Spleen (tissue), 11 donors: ENCODE measurements at regions not wholly inside any gene's neighbourhood (a gene's known extent, or its start where the extent isn't known, plus 50 kb on each side); places are given as distances from the start of the nearest gene placed in this dataset.
"Not testable (repeated sequence)": the region's sequence is repeated elsewhere in the genome, so short reads cannot be mapped to it uniquely, and the experiment has no call there.

ENCODE experiments used
- DNase-seq: peaks from one replicate; pipeline ENCODE4 v3.0.0-alpha.2; 2020
- H3K27ac ChIP-seq, 8 donors: fragments of 200-600 bp; sonication (generic) in 7 of 8; 1 replicate in 4 of 8; 2 replicates in 4 of 8; pipeline versions ENCODE4 v1.5.0 to v1.8.0; 2016 to 2021; ENCODE audit warnings: inconsistent platforms in 4 of 8, mild to moderate bottlenecking in 4 of 8, moderate library complexity in 1 of 8
- H3K27me3 ChIP-seq, 7 donors: fragments of 200-600 bp; sonication (generic) in 6 of 7; replicated peaks in 1 of 7; 1 replicate in 4 of 7; 2 replicates in 3 of 7; pipeline versions ENCODE4 v1.5.0 to v1.8.0; 2016 to 2021; ENCODE audit warnings: inconsistent platforms in 3 of 7, mild to moderate bottlenecking in 1 of 7
- H3K36me3 ChIP-seq, 6 donors: fragments of 200-600 bp; sonication (generic) in 5 of 6; 1 replicate in 4 of 6; 2 replicates in 2 of 6; pipeline versions ENCODE4 v1.5.0 to v1.8.0; 2016 to 2021; ENCODE audit warnings: inconsistent platforms in 2 of 6
- H3K4me1 ChIP-seq, 6 donors: fragments of 200-600 bp; sonication (generic) in 5 of 6; 1 replicate in 3 of 6; 2 replicates in 3 of 6; pipeline versions ENCODE4 v1.5.0 to v1.8.0; 2016 to 2021; ENCODE audit warnings: inconsistent platforms in 3 of 6
- H3K4me3 ChIP-seq, 8 donors: fragments of 200-600 bp; sonication (generic) in 7 of 8; 1 replicate in 4 of 8; 2 replicates in 4 of 8; pipeline versions ENCODE4 v1.5.0 to v1.8.0; 2016 to 2021; ENCODE audit warnings: inconsistent platforms in 4 of 8, mild to moderate bottlenecking in 4 of 8, moderate library complexity in 2 of 8
- H3K9me3 ChIP-seq, 8 donors: fragments of 200-600 bp; sonication (generic) in 7 of 8; 1 replicate in 4 of 8; 2 replicates in 4 of 8; pipeline versions ENCODE4 v1.5.0 to v1.8.0; 2016 to 2021; ENCODE audit warnings: inconsistent platforms in 4 of 8
- POLR2A ChIP-seq, 3 donors: fragments of 450-650 bp; IDR thresholded peaks; one replicate each; pipeline ENCODE4 v1.5.1; 2017; ENCODE audit warnings: antibody characterized with exemption in 3 of 3, mild to moderate bottlenecking in 1 of 3
- POLR2AphosphoS5 ChIP-seq, 3 donors: sonication (generic); formaldehyde crosslinking; IDR thresholded peaks; one replicate each; pipeline ENCODE4 v1.5.1; 2017; ENCODE audit warnings: antibody characterized with exemption in 3 of 3
- WGBS, 5 donors: extraction: QIAGEN DNeasy Blood & Tissue Kit in 3 of 5; methylation state at CpG; one replicate each; pipeline versions ENCODE4 v1.1.5 to v1.1.7; 2013 to 2018; 5-methylcytosine and 5-hydroxymethylcytosine counted together
- intact Hi-C: fragments of 100-400 bp; cut with DNase I; formaldehyde crosslinking; loops from one replicate; pipeline ENCODE4 v1.15.0; 2023; ENCODE audit warnings: low total_unique reads
- TF ChIP-seq, protein P1 (sequence below), 11 experiments: fragments of 200-600 bp in 7 of 11; fragments of 450-650 bp in 4 of 11; sonication (generic) in 4 of 11; IDR thresholded peaks in 8 of 11; conservative IDR thresholded peaks in 3 of 11; 1 replicate in 7 of 11; 2 replicates in 4 of 11; pipeline versions ENCODE4 v1.4.0 to v1.8.0; 2016 to 2021; ENCODE audit warnings: antibody characterized with exemption in 11 of 11, inconsistent platforms in 4 of 11, mild to moderate bottlenecking in 1 of 11
- donor health status: healthy with polysubstance abuse.
- donor health status: DM: no; HTN: no; CAD: no; lungs with moderate emphysema.
- donor health status: DM: no; HTN: no; CAD: no.
- donor health status: Bipolar disorder and iron deficiency.
- donor health status: healthy.
- donor health status: DM: no; HTN: no; CAD: no.
- donor health status: DM: yes; HTN: yes; CAD: no.

GRCh38 chr1:234950598-234950997 is 178.0 kb downstream of the TOMM20 start:
- Histone ChIP-seq H3K4me1 (peaks cover 10 to 24% (median 16%) of the 10 kb centered on the region in 6 donors), H3K27ac (no peak overlapping the region), H3K36me3 (no peaks in the 10 kb centered on the region), H3K27me3 (no peaks in the 10 kb centered on the region), H3K9me3 (peaks cover 0 to 7% (median 2%) of the 10 kb centered on the region in 8 donors), H3K4me3 (no peak overlapping the region)
- no peak for DNase-seq
- intact Hi-C loops, result no loop called here
- TF ChIP-seq POLR2A (IDR thresholded peaks at IDR 0.05) (no peak), POLR2AphosphoS5 (IDR thresholded peaks at IDR 0.05) (no peak)

DNA sequence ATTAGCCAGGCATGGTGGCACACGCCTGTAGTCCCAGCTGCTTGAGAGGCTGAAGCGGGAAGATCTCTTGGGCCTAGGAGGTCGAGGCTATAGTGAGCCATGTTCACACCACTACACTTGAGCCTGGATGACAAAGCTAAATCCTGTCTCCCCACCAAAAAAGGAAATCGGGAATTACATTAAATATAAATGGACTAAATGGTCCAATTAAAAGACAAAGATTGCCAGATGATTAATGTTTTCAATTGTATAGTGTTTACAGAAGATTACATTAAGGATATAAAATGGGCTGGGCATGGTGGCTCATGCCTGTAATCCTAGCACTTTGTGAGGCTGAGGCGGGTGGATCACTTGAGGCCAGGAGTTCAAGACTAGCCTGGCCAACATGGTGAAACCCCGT is 179.1 kb downstream of the TOMM20 start:
- H3K27ac ChIP-seq, H3K27me3 ChIP-seq, intact Hi-C loops, H3K36me3 ChIP-seq, H3K4me3 ChIP-seq, DNase-seq, H3K9me3 ChIP-seq: not testable (repeated sequence)
- 95 to 99% (median 96%) methylated on average over 6 of the region's 6 CpGs for WGBS, 5 donors
- H3K4me1 ChIP-seq, result peaks cover 2 to 24% (median 15%) of the 10 kb centered on the region in 6 donors

GRCh38 chr1:234944439-234945344 is 183.9 kb downstream of the TOMM20 start:
- intact Hi-C loops, result no loop called here
- 31 to 43% (median 40%) methylated on average over 6 of the region's 6 CpGs for WGBS, 5 donors
- H3K27ac ChIP-seq, result peak overlapping the region in 7 of 8 donors; percentile 36 to 73 (median 51)

GRCh38 chr1:234943836-234944402 is 184.7 kb downstream of the TOMM20 start:
- intact Hi-C loops, result no loop called here
- H3K27me3 ChIP-seq, result no peaks in the 10 kb centered on the region
- no peaks in the 10 kb centered on the region for H3K36me3 ChIP-seq
- peak overlapping the region in 5 of 8 donors; percentile 51 to 73 (median 54) for H3K27ac ChIP-seq
- 54 to 68% (median 63%) methylated on average over 7 of the region's 7 CpGs for WGBS, 5 donors
- no peak for TF ChIP-seq POLR2AphosphoS5 (IDR thresholded peaks at IDR 0.05)
- no peak for DNase-seq
- H3K9me3 ChIP-seq, result no peaks in the 10 kb centered on the region
- no peak overlapping the region for H3K4me3 ChIP-seq
- H3K4me1 ChIP-seq, result peaks cover 0 to 28% (median 20%) of the 10 kb centered on the region in 6 donors

More at GRCh38 chr1:234944439-234945344, 183.9 kb downstream of the TOMM20 start:
- DNase-seq, result no peak
- TF ChIP-seq POLR2A (IDR thresholded peaks at IDR 0.05), result no peak
- TF ChIP-seq POLR2AphosphoS5 (IDR thresholded peaks at IDR 0.05), result no peak
- TF ChIP-seq, protein P1, sequence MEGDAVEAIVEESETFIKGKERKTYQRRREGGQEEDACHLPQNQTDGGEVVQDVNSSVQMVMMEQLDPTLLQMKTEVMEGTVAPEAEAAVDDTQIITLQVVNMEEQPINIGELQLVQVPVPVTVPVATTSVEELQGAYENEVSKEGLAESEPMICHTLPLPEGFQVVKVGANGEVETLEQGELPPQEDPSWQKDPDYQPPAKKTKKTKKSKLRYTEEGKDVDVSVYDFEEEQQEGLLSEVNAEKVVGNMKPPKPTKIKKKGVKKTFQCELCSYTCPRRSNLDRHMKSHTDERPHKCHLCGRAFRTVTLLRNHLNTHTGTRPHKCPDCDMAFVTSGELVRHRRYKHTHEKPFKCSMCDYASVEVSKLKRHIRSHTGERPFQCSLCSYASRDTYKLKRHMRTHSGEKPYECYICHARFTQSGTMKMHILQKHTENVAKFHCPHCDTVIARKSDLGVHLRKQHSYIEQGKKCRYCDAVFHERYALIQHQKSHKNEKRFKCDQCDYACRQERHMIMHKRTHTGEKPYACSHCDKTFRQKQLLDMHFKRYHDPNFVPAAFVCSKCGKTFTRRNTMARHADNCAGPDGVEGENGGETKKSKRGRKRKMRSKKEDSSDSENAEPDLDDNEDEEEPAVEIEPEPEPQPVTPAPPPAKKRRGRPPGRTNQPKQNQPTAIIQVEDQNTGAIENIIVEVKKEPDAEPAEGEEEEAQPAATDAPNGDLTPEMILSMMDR (IDR thresholded peaks at IDR 0.05 in 8 of 11, conservative IDR thresholded peaks at IDR 0.05 in 3 of 11), result no peak
- Histone ChIP-seq H3K4me3 (no peak overlapping the region), H3K36me3 (no peaks in the 10 kb centered on the region), H3K4me1 (peaks cover 0 to 28% (median 20%) of the 10 kb centered on the region in 6 donors), H3K27me3 (no peaks in the 10 kb centered on the region), H3K9me3 (peaks cover 0 to 6% (median 2%) of the 10 kb centered on the region in 8 donors)

- intact Hi-C loops, result no loop called here
- TF ChIP-seq POLR2AphosphoS5 (IDR thresholded peaks at IDR 0.05) (no peak), POLR2A (IDR thresholded peaks at IDR 0.05) (no peak)
- TF ChIP-seq, protein P1 (IDR thresholded peaks at IDR 0.05 in 8 of 11, conservative IDR thresholded peaks at IDR 0.05 in 3 of 11), result no peak
- no peaks in the 10 kb centered on the region for H3K36me3 ChIP-seq
- H3K27ac ChIP-seq, result peak overlapping the region in 5 of 8 donors; percentile 11 to 73 (median 54)
- H3K9me3 ChIP-seq, result no peaks in the 10 kb centered on the region
- no peak overlapping the region for H3K4me3 ChIP-seq
- no peak for DNase-seq
- H3K4me1 ChIP-seq, result peaks cover 0 to 32% (median 20%) of the 10 kb centered on the region in 6 donors
- 65 to 89% (median 80%) methylated on average over 5 of the region's 5 CpGs for WGBS, 5 donors
- no peaks in the 10 kb centered on the region for H3K27me3 ChIP-seq
Observed at GRCh38 chr1:234942879-234943506, 185.6 kb downstream of the TOMM20 start.
